GM12874 (cell line): ENCODE measurements at regions not wholly inside any gene's neighbourhood (a gene's known extent, or its start where the extent isn't known, plus 50 kb on each side); places are given as distances from the start of the nearest gene placed in this dataset.

Experiments
- TF ChIP-seq, protein P1 (sequence below): IDR thresholded peaks from 2 replicates; pipeline ENCODE4 v1.5.1; 2011; ENCODE audit warnings: low read depth, mild to moderate bottlenecking, control low read depth, low read length, moderate library complexity; ENCODE audit not compliant: insufficient read depth

DNA sequence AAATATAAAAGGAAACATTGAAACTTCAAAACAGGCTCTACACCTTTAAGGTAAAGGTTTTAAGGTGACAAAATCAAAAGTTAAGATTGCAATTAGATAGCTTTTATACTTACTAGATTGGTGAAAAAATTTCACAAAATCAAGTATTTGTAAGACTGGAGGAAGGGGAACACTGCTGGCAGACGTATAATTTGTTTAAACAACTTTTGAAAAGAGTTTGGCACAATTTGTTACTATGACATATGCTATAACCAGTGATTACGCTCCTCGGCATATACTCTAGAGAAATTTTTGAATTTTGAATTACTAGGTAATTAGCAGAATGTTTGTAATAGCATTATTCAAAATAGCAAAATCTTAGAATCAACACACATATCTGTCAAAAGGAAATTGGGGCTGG is 425.0 kb downstream of the LRRIQ3 start:
- TF ChIP-seq, protein P1, sequence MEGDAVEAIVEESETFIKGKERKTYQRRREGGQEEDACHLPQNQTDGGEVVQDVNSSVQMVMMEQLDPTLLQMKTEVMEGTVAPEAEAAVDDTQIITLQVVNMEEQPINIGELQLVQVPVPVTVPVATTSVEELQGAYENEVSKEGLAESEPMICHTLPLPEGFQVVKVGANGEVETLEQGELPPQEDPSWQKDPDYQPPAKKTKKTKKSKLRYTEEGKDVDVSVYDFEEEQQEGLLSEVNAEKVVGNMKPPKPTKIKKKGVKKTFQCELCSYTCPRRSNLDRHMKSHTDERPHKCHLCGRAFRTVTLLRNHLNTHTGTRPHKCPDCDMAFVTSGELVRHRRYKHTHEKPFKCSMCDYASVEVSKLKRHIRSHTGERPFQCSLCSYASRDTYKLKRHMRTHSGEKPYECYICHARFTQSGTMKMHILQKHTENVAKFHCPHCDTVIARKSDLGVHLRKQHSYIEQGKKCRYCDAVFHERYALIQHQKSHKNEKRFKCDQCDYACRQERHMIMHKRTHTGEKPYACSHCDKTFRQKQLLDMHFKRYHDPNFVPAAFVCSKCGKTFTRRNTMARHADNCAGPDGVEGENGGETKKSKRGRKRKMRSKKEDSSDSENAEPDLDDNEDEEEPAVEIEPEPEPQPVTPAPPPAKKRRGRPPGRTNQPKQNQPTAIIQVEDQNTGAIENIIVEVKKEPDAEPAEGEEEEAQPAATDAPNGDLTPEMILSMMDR = no peak

- TF ChIP-seq, protein P1 = no peak
Measured at GRCh38 chr1:73771396-73771795, 426.6 kb downstream of the LRRIQ3 start.

DNA sequence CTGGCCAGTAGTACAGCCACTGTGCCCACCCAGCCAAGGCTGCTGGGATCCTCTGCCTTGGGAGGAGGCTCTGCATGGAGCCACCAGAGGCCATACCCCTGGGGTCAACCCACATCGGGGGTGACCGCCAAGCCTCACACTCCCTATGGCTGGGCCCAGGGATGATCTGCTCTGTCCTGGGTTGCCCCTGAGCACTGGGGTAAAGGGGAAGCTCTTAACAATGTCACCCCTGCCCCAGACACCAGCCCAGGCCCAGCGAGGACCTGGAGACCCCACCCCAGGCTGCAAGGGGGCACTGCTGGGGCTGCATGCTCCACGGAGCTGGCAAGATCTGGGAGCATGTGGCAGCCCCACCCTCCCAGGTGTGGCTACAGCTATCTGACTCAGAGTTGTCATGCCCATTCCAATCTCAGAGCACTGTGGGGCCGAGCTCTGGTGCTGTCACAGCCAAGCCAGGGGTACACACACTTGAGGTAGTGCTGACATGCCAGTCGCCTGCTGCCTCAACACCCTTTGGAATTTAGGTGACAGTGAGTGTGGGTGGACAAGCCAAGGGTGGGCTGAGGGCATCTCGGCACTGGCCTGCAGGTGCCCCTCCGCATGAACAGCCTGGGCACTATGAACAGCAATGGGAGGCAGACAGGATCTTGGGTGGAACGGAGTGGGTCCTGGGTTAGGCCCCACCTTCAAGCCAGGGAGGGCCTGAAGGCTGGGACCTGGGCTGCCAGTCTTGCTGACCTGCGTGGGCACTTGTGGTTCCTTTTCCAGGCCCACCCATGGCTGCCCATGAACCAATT is 427.7 kb downstream of the LRRIQ3 start:
- TF ChIP-seq, protein P1 = no peak

- TF ChIP-seq, protein P1 = no peak
Measured at GRCh38 chr1:73766786-73767348, 431.1 kb downstream of the LRRIQ3 start.

DNA sequence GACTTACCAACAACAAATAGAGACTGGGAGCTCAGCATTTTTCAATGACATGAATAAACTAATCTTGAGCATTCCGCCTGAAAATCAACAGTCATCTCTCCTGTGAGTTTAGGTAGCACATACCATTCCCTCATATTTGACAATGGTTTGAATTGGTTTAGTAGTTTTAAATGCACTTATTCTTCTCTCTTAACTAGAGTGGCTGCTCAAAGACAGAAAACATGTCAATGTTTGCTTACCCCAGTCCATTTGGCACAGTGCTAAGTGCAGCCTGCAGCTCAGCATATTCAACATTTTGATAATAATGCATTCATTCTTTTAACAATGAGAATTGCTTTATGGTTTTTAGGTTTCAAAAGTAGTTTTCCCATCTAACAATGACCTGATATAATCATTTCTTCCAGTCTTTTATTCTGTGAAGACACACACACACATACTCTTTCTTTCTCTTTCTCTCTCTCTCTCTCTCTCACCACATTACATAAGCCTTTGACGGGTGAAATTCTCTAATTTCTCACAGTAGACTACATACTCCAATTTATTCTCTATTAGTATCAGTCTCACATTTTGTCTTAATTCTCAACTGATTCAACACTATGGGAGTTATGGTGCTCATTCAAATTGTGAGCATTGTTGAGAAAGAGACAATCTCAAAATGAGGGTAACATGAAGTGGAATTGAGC is 432.3 kb downstream of the LRRIQ3 start:
- TF ChIP-seq, protein P1 = no peak

DNA sequence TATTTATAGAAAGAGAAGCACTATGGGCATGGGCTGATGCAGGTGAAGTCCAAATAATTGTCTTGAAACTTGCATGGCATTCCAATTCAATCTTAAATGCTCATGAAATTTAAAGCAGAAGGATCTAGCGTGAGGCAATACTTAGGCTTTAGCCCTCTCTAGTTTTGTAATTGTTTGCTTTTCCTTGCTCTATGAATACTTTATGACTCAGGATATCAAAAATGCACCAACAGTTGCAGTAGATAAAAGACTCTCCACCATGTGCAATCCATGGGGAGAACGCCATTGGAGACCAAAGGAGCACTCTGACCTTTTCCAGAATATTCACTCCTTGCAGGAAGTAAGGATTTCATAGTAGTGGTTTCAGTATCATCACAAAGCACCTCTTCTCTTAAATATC is 436.4 kb downstream of the LRRIQ3 start:
- TF ChIP-seq, protein P1 = no peak

DNA sequence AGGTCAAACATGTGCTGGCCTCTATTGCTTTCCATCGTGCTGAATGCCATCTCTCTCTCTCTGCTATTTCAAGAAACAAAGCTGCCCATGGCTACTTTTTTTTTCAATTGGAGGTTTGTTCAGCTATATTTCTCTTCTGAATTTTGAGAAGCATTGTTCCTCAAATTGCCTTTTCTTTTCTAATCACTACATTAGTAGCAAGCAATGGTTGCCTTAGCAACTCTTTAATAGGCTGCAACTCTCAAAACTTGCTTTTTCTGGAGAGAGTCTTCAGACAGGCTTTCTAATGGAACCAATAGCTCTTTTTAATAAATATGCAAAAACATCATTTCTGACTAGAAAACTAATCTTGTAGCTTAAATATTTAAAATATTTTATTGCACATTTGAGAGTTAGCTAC is 439.0 kb downstream of the LRRIQ3 start:
- TF ChIP-seq, protein P1 = no peak
